ENCODE measurements at regions not wholly inside any gene's neighbourhood (a gene's known extent, or its start where the extent isn't known, plus 50 kb on each side); places are given as distances from the start of the nearest gene placed in this dataset.

GRCh38 chr13:34416971-34417380, 525.1 kb upstream of the NBEA start:
- TF ChIP-seq RCOR1 (IDR thresholded peaks at IDR 0.05; ENCODE audit: insufficient replicate concordance, low read length) (no peak), SMC3 (IDR thresholded peaks at IDR 0.05; ENCODE audit: low read depth, low read length) (no peak), USF2 (IDR thresholded peaks at IDR 0.05; ENCODE audit: low read depth, low read length) (no peak), ELK1 (IDR thresholded peaks at IDR 0.05; ENCODE audit: borderline replicate concordance, low read depth, low read length) (no peak), POLR2A (IDR thresholded peaks at IDR 0.05; ENCODE audit: low read depth, low read length) (no peak), RAD21 (IDR thresholded peaks at IDR 0.05; ENCODE audit: low read length) (no peak), NFE2L2 (IDR thresholded peaks at IDR 0.05; ENCODE audit: low read depth, low read length) (no peak), CHD1 (IDR thresholded peaks at IDR 0.05; ENCODE audit: low read depth, low read length) (no peak), MAFK (IDR thresholded peaks at IDR 0.05; ENCODE audit: low read depth, low read length) (no peak), FOS (IDR thresholded peaks at IDR 0.05; ENCODE audit: low read depth, low read length) (no peak), MXI1 (IDR thresholded peaks at IDR 0.05; ENCODE audit: borderline replicate concordance, low read depth, low read length) (no peak), RFX5 (IDR thresholded peaks at IDR 0.05; ENCODE audit: low read depth, low read length) (no peak), CEBPB (IDR thresholded peaks at IDR 0.05; ENCODE audit: low read depth, low read length) (no peak)
- TF ChIP-seq, protein P1, sequence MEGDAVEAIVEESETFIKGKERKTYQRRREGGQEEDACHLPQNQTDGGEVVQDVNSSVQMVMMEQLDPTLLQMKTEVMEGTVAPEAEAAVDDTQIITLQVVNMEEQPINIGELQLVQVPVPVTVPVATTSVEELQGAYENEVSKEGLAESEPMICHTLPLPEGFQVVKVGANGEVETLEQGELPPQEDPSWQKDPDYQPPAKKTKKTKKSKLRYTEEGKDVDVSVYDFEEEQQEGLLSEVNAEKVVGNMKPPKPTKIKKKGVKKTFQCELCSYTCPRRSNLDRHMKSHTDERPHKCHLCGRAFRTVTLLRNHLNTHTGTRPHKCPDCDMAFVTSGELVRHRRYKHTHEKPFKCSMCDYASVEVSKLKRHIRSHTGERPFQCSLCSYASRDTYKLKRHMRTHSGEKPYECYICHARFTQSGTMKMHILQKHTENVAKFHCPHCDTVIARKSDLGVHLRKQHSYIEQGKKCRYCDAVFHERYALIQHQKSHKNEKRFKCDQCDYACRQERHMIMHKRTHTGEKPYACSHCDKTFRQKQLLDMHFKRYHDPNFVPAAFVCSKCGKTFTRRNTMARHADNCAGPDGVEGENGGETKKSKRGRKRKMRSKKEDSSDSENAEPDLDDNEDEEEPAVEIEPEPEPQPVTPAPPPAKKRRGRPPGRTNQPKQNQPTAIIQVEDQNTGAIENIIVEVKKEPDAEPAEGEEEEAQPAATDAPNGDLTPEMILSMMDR (conservative IDR thresholded peaks at IDR 0.05; ENCODE audit: low read depth, low read length): no peak
- no peak overlapping the region for H2BK120ac ChIP-seq (ENCODE audit: low read depth, low read length)
- no peaks in the 10 kb centered on the region for H3K79me1 ChIP-seq (ENCODE audit: low read depth in 1 of 2, low read length in 2 of 2)
- H2BK15ac ChIP-seq (ENCODE audit: low read depth, low read length): no peak overlapping the region
- no peak overlapping the region for H3K4me3 ChIP-seq (ENCODE audit: insufficient read depth, low read depth, low read length)
- H2BK20ac ChIP-seq (ENCODE audit: low read depth, low read length): peak overlapping the region; percentile 32; the same call in 1 of the 2 replicates
- no peaks in the 10 kb centered on the region for H3K36me3 ChIP-seq (ENCODE audit: control insufficient read depth, insufficient read depth, low read length)
- H3K14ac ChIP-seq (replicated peaks; ENCODE audit: low read depth, low read length): no peak overlapping the region
- no peak overlapping the region for H4K5ac ChIP-seq (ENCODE audit: low read depth, low read length)
- intact Hi-C loops (cut with micrococcal nuclease): no loop called here
- H3K4me1 ChIP-seq (ENCODE audit: control insufficient read depth, insufficient read depth, low read length): peaks cover 3% of the 10 kb centered on the region; the same call in 1 of the 2 replicates
- H3K23ac ChIP-seq (ENCODE audit: low read depth, low read length): no peak overlapping the region
- H3K27me3 ChIP-seq (ENCODE audit: control insufficient read depth, insufficient read depth, low read length): no peaks in the 10 kb centered on the region
- H2AFZ ChIP-seq (replicated peaks; ENCODE audit: low read length, poor library complexity): no peak overlapping the region
- H3K4ac ChIP-seq (ENCODE audit: low read depth, low read length): no peak overlapping the region
- ChIA-PET CTCF (no interaction called here), POLR2A (ENCODE audit: unreplicated experiment) (no interaction called here)
- no peak overlapping the region for H2AK9ac ChIP-seq (replicated peaks; ENCODE audit: low read depth, low read length, poor library complexity)
- no peaks in the 10 kb centered on the region for H3K9me3 ChIP-seq (ENCODE audit: control insufficient read depth, insufficient read depth, low read length)
- no peak overlapping the region for H3K27ac ChIP-seq (ENCODE audit: insufficient read depth, low read length)
- peak overlapping the region; percentile 7; the same call in 1 of the 2 replicates for H3K4me2 ChIP-seq (ENCODE audit: low read depth, low read length)
- H3K18ac ChIP-seq (ENCODE audit: low read depth, low read length): no peak overlapping the region
- H2AK5ac ChIP-seq (ENCODE audit: low read depth, low read length): no peak overlapping the region
- H2BK5ac ChIP-seq (ENCODE audit: low read depth, low read length, poor library complexity, severe bottlenecking): no peak overlapping the region
- H4K20me1 ChIP-seq (ENCODE audit: insufficient read depth, low read length): no peaks in the 10 kb centered on the region
- H3K9me1 ChIP-seq (ENCODE audit: insufficient read depth, low read length): no peaks in the 10 kb centered on the region
- peak overlapping the region in 1 of 2 experiments; percentile 13; a peak in 1 of 4 replicates for H4K8ac ChIP-seq (ENCODE audit: low read depth in 2 of 2, low read length in 2 of 2)
- in situ Hi-C loops (cut with MboI; ENCODE audit: low sequenced_read_pairs): no loop called here
- dilution Hi-C loops (cut with HindIII; ENCODE audit: low sequenced_read_pairs, unreplicated experiment): no loop called here
- no peak overlapping the region for H3K9ac ChIP-seq (ENCODE audit: low read depth, low read length)
- ATAC-seq (ENCODE audit: low read depth) (peak; percentile 84), DNase-seq (peak; percentile 39)
- no TSS peak for BruUV-seq (replicated peaks)
- no CpG with 5 or more reads among the region's 5 CpGs for WGBS, 2 experiments (ENCODE audit: extremely low coverage in 2 of 2, insufficient read length in 1 of 2)
- no peak overlapping the region for H3K56ac ChIP-seq (ENCODE audit: extremely low read depth, insufficient read depth, low read length)
- no peak overlapping the region for H4K91ac ChIP-seq (ENCODE audit: insufficient read depth, low read depth, low read length)

Data from IMR-90 (cell line).